SK-N-SH treated with all-trans-retinoic acid at 6 μM for 48 hours (cell line): ENCODE measurements at regions not wholly inside any gene's neighbourhood (a gene's known extent, or its start where the extent isn't known, plus 50 kb on each side); places are given as distances from the start of the nearest gene placed in this dataset.

Experiments
- ATAC-seq: fragments of 200-7000 bp; cut with Tn5 transposase; 3 replicates; pipeline ENCODE4 v1.9.1; 2020; ENCODE audit warnings: mild to moderate bottlenecking, moderate library complexity
- ARNTL ChIP-seq: fragments of 450-650 bp; formaldehyde crosslinking; IDR thresholded peaks from 2 replicates; pipeline ENCODE4 v1.5.0; 2020; ENCODE audit warnings: low read depth, mild to moderate bottlenecking, moderate library complexity, borderline replicate concordance
- BACH2 ChIP-seq: fragments of 250-450 bp; sonication (Bioruptor Pico); IDR thresholded peaks from 2 replicates; pipeline ENCODE4 v1.9.0; 2021; ENCODE audit warnings: mild to moderate bottlenecking, borderline replicate concordance
- CREB5 ChIP-seq: fragments of 250-450 bp; sonication (Bioruptor Pico); IDR thresholded peaks from 2 replicates; pipeline ENCODE4 v1.5.1; 2020; ENCODE audit warnings: low read depth, mild to moderate bottlenecking, moderate library complexity
- CSDC2 ChIP-seq: fragments of 250-450 bp; sonication (Bioruptor Pico); IDR thresholded peaks from 2 replicates; pipeline ENCODE4 v1.5.0; 2020; ENCODE audit warnings: mild to moderate bottlenecking, moderate library complexity
- GLIS3 ChIP-seq: fragments of 250-450 bp; sonication (Bioruptor Pico); IDR thresholded peaks from 2 replicates; pipeline ENCODE4 v1.5.0; 2020; ENCODE audit warnings: mild to moderate bottlenecking, moderate library complexity
- ISL1 ChIP-seq: fragments of 250-450 bp; sonication (Bioruptor Pico); IDR thresholded peaks from 2 replicates; pipeline ENCODE4 v2.1.2; 2022; ENCODE audit warnings: mild to moderate bottlenecking, moderate library complexity
- OSR1 ChIP-seq: fragments of 250-450 bp; sonication (Bioruptor Pico); IDR thresholded peaks from 2 replicates; pipeline ENCODE4 v1.8.0; 2022; ENCODE audit warnings: moderate library complexity, mild to moderate bottlenecking, inconsistent platforms
- PATZ1 ChIP-seq: fragments of 250-450 bp; sonication (Bioruptor Pico); IDR thresholded peaks from 2 replicates; pipeline ENCODE4 v1.8.0; 2020; ENCODE audit warnings: mild to moderate bottlenecking, moderate library complexity, borderline replicate concordance
- POU6F1 ChIP-seq: fragments of 250-450 bp; sonication (Bioruptor Pico); IDR thresholded peaks from 2 replicates; pipeline ENCODE4 v1.8.0; 2021; ENCODE audit warnings: low read depth, mild to moderate bottlenecking, moderate library complexity, borderline replicate concordance
- SNAI2 ChIP-seq: fragments of 250-450 bp; sonication (Bioruptor Pico); IDR thresholded peaks from 2 replicates; pipeline ENCODE4 v1.5.0; 2020; ENCODE audit warnings: mild to moderate bottlenecking, moderate library complexity
- TCF4 ChIP-seq: fragments of 250-450 bp; sonication (Bioruptor Pico); IDR thresholded peaks from 2 replicates; pipeline ENCODE4 v1.8.0; 2021; ENCODE audit warnings: mild to moderate bottlenecking, moderate library complexity, borderline replicate concordance
- TOX ChIP-seq: fragments of 250-450 bp; sonication (Bioruptor Pico); IDR thresholded peaks from 2 replicates; pipeline ENCODE4 v1.8.0; 2021; ENCODE audit warnings: mild to moderate bottlenecking, moderate library complexity, borderline replicate concordance
- ZC3H10 ChIP-seq: fragments of 250-450 bp; sonication (Bioruptor Pico); IDR thresholded peaks from 2 replicates; pipeline ENCODE4 v1.5.1; 2021; ENCODE audit warnings: mild to moderate bottlenecking, moderate library complexity
- ZFP3 ChIP-seq: fragments of 250-450 bp; sonication (Bioruptor Pico); IDR thresholded peaks from 2 replicates; pipeline ENCODE4 v1.5.0; 2020; ENCODE audit warnings: mild to moderate bottlenecking, moderate library complexity
- ZFP30 ChIP-seq: fragments of 450-650 bp; formaldehyde crosslinking; IDR thresholded peaks from 2 replicates; pipeline ENCODE4 v1.5.0; 2022; ENCODE audit warnings: mild to moderate bottlenecking, moderate library complexity
- ZNF8 ChIP-seq: fragments of 450-650 bp; formaldehyde crosslinking; IDR thresholded peaks from 2 replicates; pipeline ENCODE4 v1.5.0; 2020; ENCODE audit warnings: mild to moderate bottlenecking, moderate library complexity
- TF ChIP-seq, protein P1 (sequence below): fragments of 250-450 bp; sonication (Bioruptor Pico); IDR thresholded peaks from 2 replicates; pipeline ENCODE4 v1.5.0; 2020; ENCODE audit warnings: mild to moderate bottlenecking, moderate library complexity

- TF ChIP-seq ZC3H10 (no peak), CSDC2 (CRISPR knock-in tag) (no peak), GLIS3 (CRISPR knock-in tag) (no peak), POU6F1 (CRISPR knock-in tag) (no peak), ZNF8 (CRISPR knock-in tag) (no peak), ZFP3 (CRISPR knock-in tag) (no peak)
- TF ChIP-seq, protein P1, sequence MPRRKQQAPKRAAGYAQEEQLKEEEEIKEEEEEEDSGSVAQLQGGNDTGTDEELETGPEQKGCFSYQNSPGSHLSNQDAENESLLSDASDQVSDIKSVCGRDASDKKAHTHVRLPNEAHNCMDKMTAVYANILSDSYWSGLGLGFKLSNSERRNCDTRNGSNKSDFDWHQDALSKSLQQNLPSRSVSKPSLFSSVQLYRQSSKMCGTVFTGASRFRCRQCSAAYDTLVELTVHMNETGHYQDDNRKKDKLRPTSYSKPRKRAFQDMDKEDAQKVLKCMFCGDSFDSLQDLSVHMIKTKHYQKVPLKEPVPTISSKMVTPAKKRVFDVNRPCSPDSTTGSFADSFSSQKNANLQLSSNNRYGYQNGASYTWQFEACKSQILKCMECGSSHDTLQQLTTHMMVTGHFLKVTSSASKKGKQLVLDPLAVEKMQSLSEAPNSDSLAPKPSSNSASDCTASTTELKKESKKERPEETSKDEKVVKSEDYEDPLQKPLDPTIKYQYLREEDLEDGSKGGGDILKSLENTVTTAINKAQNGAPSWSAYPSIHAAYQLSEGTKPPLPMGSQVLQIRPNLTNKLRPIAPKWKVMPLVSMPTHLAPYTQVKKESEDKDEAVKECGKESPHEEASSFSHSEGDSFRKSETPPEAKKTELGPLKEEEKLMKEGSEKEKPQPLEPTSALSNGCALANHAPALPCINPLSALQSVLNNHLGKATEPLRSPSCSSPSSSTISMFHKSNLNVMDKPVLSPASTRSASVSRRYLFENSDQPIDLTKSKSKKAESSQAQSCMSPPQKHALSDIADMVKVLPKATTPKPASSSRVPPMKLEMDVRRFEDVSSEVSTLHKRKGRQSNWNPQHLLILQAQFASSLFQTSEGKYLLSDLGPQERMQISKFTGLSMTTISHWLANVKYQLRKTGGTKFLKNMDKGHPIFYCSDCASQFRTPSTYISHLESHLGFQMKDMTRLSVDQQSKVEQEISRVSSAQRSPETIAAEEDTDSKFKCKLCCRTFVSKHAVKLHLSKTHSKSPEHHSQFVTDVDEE (CRISPR knock-in tag): no peak
These were observed 90.4 kb upstream of the PARD3B start for GRCh38 chr2:204454672-204455380.

GRCh38 chr2:204468746-204469429 is 76.4 kb upstream of the PARD3B start:
- ATAC-seq: no peak
- no peak for TF ChIP-seq PATZ1
- no peak for TF ChIP-seq ZFP30
- peak; percentile 92 for TF ChIP-seq ISL1 (CRISPR knock-in tag)
- peak; percentile 26; the same call in 1 of the 2 replicates for TF ChIP-seq GLIS3 (CRISPR knock-in tag)
- no peak for TF ChIP-seq ARNTL (CRISPR knock-in tag)

More at GRCh38 chr2:204454672-204455380, 90.4 kb upstream of the PARD3B start:
- ATAC-seq: no peak

DNA sequence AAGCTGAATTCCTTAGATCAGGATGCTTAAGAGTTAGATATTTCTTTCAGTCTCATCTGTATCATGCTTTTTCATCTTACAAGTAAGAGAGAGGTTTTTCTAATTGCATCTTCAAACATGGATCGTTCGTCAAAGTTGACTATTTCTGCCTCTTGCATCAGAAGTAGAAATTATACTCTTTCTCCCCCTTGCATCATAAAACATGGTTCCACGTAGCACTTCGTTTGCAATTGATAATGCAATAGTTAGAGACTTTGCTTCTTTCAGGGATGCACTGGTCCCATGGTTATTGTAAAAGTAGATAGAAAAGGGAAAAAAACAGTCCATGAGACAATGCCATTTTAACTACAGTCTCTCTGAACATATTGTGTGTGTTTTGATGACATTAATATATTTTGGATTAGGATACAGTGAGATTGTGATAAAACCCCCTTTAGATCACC is 75.1 kb upstream of the PARD3B start:
- ATAC-seq: no peak
- TF ChIP-seq ZFP30 (no peak), ARNTL (CRISPR knock-in tag) (no peak), ISL1 (CRISPR knock-in tag) (no peak), SNAI2 (no peak), OSR1 (CRISPR knock-in tag) (no peak), CREB5 (CRISPR knock-in tag) (no peak), PATZ1 (no peak), BACH2 (CRISPR knock-in tag) (no peak), TOX (no peak), TCF4 (CRISPR knock-in tag) (no peak)
- TF ChIP-seq, protein P1 (CRISPR knock-in tag): no peak
